GM21423 (cell line): ENCODE measurements at regions not wholly inside any gene's neighbourhood (a gene's known extent, or its start where the extent isn't known, plus 50 kb on each side); places are given as distances from the start of the nearest gene placed in this dataset.
"Not testable (repeated sequence)": the region's sequence is repeated elsewhere in the genome, so short reads cannot be mapped to it uniquely, and the experiment has no call there.

ENCODE experiments used
- ATAC-seq: cut with Tn5 transposase; IDR thresholded peaks from one replicate; pipeline ENCODE4 v1.9.1; 2021; ENCODE audit warnings: mild to moderate bottlenecking, moderate library complexity; ENCODE audit not compliant: unreplicated experiment

DNA sequence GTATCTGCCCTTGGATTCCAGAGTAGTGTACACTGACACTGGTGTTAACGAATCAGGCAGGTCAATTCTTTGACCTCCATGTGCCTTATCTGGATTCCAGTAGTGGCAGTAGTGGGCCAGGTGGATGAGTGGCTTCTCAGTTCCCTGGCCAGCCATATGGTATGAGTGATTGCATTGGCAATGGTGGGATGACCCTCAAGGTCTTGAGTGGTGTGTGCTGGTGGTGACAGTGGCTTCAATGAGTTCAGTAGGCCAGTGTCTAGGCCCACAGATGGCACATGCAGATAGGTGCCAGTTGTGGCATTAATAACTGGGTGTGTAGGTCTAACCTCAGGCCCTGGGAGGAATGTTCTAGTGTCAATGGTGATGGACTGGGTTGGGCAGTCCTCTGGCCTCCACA lies 674.1 kb upstream of the NXPH2 start:
- no peak for ATAC-seq

DNA sequence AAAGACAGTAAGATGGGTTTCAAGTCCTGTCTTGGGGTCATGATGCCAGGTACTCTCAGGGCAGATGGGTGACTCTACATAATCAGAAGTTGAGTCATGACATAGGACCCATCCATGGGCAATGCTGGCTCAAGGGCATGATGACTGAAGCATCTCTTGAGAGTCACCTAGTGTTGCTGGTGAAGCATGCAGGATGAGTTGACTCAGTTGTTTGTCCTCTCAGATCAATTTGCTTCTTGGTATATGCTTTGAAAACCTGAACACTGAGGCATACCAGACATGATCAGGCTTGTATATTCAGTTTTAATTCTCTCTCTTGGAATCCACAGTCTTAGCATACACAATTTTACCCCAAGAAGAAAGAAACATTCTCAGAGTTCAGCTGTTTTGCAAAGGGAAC lies 658.9 kb upstream of the NXPH2 start:
- no peak for ATAC-seq

DNA sequence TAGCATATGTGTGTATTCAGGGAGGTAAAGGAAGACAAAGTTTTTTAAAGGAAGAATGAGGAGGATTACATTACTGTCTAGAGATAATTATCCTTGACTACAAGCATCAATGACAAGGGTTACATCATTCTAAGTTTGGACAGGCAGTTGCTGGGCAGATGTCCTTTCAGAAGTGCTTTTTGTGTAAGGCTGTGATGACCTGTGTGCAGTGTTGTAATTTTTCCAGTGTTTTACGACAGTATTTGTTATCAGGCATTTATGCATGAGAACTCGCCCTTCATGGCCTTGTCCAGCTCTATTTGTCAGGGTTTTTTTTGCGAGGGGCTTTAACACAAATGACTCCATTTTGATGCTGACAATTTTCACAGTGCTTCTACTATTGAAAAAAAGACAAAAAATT lies 658.3 kb upstream of the NXPH2 start:
- ATAC-seq: no peak

DNA sequence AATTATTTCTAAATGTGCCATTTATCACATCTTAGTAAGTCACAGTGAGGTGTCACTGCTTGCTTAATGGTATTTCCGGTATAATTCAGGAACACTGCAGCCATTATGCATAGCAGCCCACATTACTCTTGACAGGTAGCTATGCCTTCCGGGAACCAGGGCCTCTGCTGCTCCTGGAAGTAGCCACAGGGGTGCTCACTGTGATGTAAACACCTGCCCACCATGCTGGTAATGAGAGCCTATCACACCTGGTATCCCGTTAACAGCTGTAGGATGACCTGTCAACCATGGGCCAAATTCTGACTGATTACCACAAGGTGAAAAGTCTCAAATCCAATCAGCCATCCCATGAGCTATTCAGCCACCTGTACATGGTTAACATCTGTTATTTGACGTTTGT lies 647.0 kb upstream of the NXPH2 start:
- ATAC-seq: no peak

DNA sequence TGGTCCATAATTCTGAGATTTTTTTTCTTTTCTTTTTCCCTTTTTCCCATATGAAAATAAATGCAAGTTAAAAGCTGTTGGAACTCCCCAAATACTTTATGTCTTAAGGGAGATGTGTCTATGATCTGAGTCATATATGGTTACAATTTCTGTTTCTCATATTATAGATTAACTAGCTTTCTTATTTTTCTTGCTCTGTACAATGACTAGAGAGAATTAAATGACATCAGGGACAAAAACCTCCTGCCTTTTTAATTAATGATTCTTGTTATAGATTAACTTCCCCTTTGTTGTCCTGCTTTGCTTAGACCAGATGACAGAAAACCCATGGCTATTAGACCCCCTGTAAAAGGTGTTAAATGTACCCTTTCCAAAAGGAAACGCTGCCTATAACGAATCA lies 643.9 kb upstream of the NXPH2 start:
- no peak for ATAC-seq

DNA sequence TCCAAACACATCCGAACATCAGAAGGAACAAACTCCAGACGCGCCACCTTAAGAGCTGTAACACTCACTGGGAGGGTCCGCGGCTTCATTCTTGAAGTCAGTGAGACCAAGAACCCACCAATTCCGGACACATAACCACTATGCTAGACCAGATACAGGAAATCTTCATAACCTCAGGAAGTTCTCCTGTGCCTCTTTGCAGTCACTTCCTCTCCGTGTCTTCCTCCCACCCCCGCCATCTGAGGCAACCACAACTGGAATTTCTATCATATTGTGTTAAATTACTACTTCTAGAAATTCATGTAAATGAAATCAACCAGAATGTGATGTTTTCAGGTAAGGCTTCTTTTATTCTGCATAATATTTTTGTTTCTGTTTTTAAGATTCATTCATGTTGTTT lies 631.0 kb upstream of the NXPH2 start:
- no peak for ATAC-seq

DNA sequence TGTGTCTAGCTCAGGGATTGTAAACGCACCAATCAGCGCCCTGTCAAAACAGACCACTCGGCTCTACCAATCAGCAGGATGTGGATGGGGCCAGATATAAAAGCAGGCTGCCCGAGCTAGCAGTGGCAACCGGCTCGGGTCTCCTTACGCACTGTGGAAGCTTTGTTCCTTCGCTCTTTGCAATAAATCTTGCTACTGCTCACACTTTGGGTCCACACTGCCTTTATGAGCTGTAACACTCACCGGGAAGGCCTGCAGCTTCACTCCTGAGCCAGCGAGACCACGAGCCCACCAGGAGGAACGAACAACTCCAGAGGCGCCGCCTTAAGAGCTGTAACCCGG lies 630.6 kb upstream of the NXPH2 start:
- ATAC-seq: not testable (repeated sequence)

DNA sequence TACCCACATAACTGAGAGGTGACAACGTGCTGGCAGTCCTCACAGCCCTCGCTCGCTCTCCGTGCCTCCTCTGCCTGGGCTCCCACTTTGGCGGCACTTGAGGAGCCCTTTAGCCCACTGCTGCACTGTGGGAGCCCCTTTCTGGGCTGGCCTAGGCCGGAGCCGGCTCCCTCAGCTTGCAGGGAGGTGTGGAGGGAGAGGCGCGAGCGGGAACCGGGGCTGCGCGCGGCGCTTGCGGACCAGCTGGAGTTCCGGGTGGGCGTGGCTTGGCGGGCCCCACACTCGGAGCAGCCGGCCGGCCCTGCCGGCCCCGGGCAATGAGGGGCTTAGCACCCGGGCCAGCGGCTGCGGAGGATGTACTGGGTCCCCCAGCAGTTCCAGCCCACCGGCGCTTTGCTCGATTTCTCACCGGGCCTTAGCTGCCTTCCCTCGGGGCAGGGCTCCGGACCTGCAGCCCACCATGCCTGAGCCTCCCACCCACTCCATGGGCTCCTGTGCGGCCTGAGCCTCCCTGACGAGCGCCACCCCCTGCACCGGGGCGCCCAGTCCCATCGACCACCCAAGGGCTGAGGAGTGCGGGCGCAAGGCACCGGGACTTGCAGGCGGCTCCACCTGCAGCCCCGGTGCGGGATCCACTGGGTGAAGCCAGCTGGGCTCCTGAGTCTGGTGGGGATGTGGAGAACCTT lies 630.1 kb upstream of the NXPH2 start:
- ATAC-seq: not testable (repeated sequence)

DNA sequence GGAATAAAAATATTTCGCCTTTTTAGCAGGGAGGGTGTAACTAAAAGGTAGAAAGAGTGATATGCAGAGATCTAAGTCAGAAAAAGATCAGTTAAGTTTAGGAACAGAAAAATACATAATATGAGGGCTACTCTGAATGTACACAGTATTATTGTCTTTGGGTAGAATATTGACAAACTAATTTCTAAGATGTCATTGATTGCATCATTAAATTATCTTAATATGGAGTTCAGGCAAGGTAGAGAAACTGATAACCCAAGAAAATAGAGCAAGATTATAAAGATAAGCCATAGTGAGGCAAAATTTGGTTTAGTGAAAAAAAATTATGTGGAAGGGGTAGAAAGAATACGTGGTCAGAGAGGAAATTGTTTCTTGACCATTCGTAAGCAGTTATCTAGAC lies 629.0 kb upstream of the NXPH2 start:
- ATAC-seq: no peak

DNA sequence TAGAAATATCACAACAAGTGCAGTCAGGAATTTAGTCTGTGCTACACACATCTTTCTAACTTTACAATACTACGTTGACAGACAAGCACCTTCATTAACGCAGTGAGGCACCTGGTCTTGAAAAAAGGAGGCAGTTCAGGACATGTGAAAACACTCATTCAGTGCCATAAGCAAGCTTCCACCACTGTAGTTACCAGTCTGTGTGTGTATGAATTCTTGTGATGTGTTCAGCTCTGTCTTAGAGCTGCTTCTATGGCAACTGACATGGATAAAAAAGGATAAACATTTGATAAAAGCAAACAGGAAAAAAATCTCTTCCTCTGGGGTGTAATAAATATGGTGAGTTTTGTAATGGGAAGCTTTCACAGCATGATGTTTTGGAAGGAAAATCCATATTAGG lies 623.8 kb upstream of the NXPH2 start:
- no peak for ATAC-seq

DNA sequence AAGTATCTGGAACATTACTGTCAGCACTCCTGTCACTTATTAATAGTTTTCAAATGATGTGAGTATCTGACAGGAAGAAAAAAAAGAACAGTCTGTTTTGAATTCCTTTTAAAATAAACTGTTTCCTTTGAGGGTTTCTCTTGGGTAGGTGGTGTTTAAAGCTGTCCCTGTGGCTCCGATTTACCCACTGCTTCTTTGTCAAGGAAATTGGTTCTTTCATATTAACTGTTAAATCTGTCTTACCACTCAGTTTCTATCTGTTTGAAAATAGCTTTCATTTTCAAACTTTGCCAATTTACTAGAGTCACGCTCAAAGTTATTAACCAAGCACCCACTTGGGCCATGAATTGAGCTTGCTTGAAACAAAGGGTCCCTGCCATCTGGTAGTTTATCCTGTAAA lies 614.6 kb upstream of the NXPH2 start:
- no peak for ATAC-seq

DNA sequence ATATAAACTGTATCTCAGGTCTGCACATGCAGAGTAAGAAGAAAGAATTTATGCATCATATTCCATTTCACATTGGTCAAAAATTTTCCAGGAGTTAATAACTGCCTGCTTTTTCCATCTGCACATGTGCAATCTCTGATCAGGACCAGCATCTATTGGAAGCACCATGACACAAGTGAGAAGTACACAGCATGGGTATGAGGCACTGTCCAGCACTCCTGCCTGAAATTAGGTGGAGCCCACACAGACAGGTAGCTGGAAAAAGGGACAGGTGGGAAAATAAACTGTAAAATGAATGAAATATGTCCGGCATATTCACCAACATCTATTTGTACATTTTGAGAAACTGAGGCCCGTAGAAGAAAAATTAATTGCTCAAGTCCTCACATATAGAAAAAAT lies 609.2 kb upstream of the NXPH2 start:
- ATAC-seq: no peak

DNA sequence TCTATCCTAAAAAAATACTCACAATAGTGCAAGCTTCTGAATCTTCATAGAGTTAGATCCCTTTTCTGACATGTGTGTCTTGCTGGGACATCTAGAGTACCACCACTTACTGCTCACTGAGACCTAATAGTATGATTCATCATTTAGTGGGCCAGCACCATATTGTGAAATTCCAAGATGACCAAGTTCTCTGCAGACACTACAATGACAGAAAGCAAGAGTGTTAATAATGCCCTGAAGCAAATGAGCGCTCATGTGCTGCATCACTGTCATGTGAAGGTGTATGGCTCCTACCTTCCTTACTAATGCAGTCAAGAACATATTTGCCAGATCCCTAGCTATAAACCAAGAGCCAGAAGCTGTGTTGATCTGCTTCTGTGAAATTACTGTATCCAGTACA lies 606.2 kb upstream of the NXPH2 start:
- ATAC-seq: no peak

DNA sequence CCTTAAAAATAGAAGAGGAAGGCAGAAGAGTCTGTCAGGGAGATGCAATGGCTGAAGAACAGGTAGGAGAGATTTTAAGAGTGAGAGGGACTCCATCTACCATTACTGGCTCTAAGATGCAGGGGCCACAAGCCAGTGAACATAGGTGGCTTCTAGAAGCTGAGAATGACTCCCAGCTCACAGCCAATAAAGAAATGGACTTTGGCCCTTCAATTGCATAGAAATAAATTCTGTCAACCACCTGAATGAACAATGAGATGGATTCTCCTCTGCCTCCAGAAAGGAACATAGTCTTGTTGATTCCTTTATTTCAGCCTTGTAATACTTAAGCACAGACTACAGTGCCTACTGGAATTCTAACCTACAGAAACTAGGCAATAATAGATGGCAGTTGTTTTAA lies 603.3 kb upstream of the NXPH2 start:
- ATAC-seq: no peak

DNA sequence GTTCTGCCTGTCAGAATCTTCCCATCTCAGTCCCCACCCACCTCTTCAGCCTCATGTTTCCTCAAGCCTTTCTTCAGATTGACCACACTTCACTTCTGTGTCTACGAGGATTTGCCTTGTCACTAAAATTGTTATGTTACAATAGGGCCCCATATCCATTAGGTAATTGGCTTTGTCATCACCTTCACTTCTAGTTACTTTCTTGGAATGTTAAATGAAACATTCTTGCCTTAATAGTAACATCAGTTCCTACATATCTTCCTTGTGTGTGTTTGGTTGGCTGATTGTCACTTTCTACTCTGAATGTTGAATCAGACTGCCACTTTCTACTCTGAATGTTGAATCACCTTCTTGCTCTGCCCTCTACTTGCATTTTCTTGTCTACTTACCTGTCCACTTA lies 599.9 kb upstream of the NXPH2 start:
- ATAC-seq: no peak

DNA sequence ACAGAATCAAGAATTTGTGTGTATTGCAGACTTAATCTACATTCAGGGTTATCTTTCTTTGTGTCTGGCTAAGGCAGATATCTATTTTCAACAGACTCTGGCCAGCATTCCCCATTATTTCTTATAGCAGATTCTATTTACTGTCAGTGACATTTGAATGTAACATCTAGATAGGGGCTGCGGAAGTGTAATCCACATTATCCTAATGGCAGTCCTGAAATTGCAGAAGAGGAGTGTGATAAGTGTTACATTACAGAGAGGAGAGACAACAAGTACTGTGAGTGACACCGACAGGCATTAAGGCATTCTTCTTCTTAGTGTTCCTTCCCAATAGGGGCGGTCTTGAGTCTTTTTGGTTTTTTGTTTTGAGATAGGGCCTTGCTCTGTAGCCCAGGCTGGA lies 598.2 kb upstream of the NXPH2 start:
- ATAC-seq: no peak

DNA sequence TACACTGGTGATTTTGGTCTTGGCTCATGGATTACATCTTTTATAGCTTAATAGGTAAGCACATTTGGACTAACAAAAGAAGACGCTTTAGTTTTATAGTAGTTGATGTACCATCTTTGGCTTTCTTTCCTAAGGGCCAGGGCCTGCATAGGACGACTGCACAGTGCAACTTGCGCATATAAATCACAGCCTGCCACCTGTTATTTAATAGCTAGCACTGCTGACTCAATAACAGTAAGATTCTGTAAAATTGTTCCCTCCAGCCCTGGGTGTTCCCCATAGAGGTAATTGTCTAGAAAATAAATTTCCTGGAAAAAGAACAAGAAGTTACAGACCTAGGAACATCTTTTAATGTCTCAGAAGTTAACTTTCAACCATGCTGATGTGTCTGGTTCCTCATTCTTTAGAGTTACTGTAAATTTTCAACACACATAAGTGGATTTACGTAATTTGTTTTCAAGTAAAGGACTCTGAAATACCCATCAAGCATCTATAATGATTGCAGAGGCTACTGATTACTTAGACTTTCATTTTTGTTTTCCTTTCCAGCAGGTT lies 594.2 kb upstream of the NXPH2 start:
- no peak for ATAC-seq

DNA sequence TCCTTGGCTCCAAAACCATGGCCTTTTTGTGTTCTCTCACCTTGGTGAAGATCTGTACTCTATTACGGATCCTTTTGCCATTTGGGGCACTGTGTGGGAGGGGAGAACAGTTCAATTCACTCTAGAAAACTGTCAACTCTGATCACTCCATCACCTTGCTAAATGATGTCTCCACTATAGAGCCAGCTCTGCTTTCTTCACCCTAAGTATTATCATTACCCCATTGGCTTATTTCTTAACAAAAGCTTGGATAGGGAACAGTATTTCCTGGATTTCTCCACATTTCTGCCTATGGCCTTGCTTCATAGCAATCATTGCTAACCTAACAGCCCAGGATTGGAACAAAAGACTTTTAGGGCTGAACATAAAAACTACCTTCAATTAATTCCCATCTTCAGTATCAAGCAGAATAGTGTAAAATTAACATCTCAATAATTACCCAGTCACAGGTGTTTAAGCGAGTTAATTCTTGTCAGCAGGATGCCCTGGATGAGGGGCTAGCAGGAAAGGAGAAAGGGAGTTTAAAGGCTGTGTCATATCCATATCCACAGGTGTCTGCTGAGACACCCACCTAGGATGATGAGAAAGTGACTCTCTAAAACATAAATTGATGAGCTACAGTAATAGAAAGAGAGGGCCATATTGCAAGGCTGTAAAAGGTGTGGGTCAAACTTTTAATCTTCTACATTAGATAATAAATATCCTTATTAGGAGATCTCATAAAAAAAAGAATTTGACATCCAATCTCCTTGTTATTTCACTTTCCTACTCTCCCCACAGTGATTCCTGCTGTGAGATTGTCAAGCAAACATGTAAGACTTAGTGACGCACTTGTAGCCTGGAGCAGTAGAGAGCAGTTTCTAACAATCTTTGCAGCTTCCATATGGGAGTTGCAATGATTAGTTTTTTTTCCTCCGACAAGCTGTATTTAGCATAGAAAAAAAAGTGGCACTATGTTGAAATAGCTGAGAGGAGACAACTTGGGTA lies 589.5 kb upstream of the NXPH2 start:
- ATAC-seq: no peak

DNA sequence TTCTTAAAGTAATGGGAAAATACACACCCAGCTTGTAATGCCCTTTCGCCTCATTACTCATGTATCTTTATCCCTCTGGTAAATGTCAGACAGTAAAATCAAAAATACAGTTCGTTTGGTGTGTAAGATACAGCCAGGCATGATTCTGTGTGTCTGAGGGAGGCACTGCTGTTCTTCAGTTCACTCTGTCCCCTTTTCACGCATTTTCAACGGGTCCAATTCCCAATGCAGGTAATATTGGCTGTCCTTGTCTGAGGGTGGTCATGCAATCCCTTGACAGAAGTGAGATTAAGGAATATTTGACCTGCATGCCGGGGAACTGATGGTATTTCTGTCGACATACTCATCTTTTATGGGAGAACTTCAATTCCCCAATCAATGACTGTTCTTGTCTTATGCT lies 587.2 kb upstream of the NXPH2 start:
- ATAC-seq: no peak

DNA sequence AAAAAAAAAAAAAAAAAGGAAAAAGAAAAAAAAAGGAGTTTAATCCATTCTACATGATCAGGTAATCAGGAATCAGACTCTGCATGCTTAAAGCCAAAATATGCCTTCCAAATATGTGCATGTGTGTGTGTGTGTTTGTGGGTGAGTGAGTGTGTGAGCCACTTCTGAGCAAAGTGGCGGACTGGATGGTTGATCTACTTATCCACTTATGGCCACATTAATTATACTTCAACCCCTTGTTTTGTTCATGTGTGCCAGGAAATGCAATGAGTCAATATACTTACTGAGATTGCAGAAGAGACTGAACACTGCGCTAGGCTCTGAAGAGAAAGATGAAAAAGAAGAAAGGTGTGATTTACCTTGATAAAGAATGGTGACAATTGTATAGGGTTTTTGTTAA lies 586.5 kb upstream of the NXPH2 start:
- no peak for ATAC-seq

DNA sequence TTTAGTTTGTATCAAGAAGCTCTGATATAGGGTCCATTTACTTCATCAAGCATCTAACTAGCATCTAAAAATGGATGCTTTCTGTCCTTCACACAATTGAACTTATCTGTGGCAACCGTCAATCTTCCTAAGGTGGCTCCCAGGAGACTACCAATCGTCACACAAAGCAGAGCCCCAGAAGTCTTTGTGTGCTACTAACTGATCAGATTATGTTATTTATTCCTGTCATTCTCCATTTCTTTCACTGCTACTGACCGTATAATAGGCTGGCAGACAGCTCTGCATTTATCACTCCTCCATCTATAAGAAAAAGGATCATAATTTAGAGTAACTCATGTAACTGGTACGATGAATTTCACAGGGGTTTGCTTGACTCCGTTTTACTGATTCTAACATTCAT lies 585.0 kb upstream of the NXPH2 start:
- no peak for ATAC-seq

DNA sequence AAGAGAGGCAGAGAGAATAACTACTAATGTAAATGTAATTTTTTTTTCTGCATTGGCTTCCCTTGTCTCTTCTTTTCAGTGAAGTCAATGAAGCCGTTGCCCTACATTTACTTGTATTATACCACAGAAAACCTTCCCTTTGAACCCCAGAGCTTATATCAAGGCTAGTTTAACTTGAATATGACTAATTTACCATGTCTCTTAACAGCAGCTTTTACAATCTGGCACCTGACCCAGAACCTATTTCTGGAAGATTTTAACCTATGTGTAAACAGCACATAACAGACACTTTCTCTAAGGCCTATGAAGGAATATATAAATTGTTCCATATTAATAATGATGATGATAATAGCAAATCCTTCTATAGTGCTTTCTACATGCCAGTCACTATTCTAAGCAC lies 580.5 kb upstream of the NXPH2 start:
- no peak for ATAC-seq
